Mammary epithelial cell (primary cell): ENCODE measurements at regions not wholly inside any gene's neighbourhood (a gene's known extent, or its start where the extent isn't known, plus 50 kb on each side); places are given as distances from the start of the nearest gene placed in this dataset.

Source experiments
- CTCF ChIP-seq, 2 donors: IDR thresholded peaks in 1 of 2; conservative IDR thresholded peaks in 1 of 2; 2 replicates each; pipeline ENCODE4 v1.5.1; 2011 to 2012; ENCODE audit warnings: inconsistent platforms in 2 of 2, low read length in 2 of 2, mild to moderate bottlenecking in 2 of 2, control low read depth in 1 of 2, low read depth in 1 of 2; ENCODE audit not compliant: insufficient read depth in 1 of 2; ENCODE audit errors: extremely low read depth in 1 of 2
- EZH2 ChIP-seq: IDR thresholded peaks from 2 replicates; pipeline ENCODE4 v1.6.1; 2012; ENCODE audit warnings: low read length, inconsistent platforms, borderline replicate concordance

GRCh38 chr3:67947808-67948508 lies 293.5 kb upstream of the SUCLG2 start:
- TF ChIP-seq CTCF (conservative IDR thresholded peaks at IDR 0.05 in 1 of 2, IDR thresholded peaks at IDR 0.05 in 1 of 2; ENCODE audit: extremely low read depth in 1 of 2, insufficient read depth in 1 of 2, low read depth in 1 of 2, low read length in 2 of 2) (no peak), EZH2 (no peak)
